A549 (cell line): ENCODE measurements at regions not wholly inside any gene's neighbourhood (a gene's known extent, or its start where the extent isn't known, plus 50 kb on each side); places are given as distances from the start of the nearest gene placed in this dataset.

Experiments used
- BHLHE40 ChIP-seq: IDR thresholded peaks from 2 replicates; pipeline ENCODE4 v1.6.1; 2012; ENCODE audit warnings: low read depth, low read length, inconsistent platforms
- CEBPB ChIP-seq, 2 experiments: fragments of >200 bp in 1 of 2; sonication (Bioruptor Twin) in 1 of 2; formaldehyde crosslinking in 1 of 2; IDR thresholded peaks; 2 replicates each; pipeline ENCODE4 v1.6.1; 2012 to 2016
- CTCF ChIP-seq: fragments of >200 bp; sonication (Bioruptor Twin); formaldehyde crosslinking; IDR thresholded peaks from 3 replicates; pipeline ENCODE4 v1.5.1; 2016

GRCh38 chr16:85275533-85276249, 163.4 kb upstream of the CIBAR2 start:
- peak; percentile 83 for TF ChIP-seq CTCF
- TF ChIP-seq BHLHE40 = no peak
- no peak for TF ChIP-seq CEBPB (IDR thresholded peaks at IDR 0.05)
